DOHH2 (cell line): ENCODE measurements at regions not wholly inside any gene's neighbourhood (a gene's known extent, or its start where the extent isn't known, plus 50 kb on each side); places are given as distances from the start of the nearest gene placed in this dataset.

ENCODE experiments used
- H3F3A ChIP-seq: fragments of 200-600 bp; sonication (generic), shearing (Covaris generic); 2 replicates; pipeline ENCODE4 v1.6.0; 2016; ENCODE audit warnings: antibody characterized with exemption, mild to moderate bottlenecking; ENCODE audit not compliant: control insufficient read depth, insufficient read depth
- H3K27ac ChIP-seq: fragments of 200-600 bp; sonication (generic); 2 replicates; pipeline ENCODE4 v1.5.1; 2014; ENCODE audit warnings: low read depth, mild to moderate bottlenecking, low read length, moderate library complexity
- H3K27me3 ChIP-seq: fragments of 200-600 bp; sonication (generic); 2 replicates; pipeline ENCODE4 v1.6.1; 2014; ENCODE audit warnings: mild to moderate bottlenecking, low read length, mixed read lengths; ENCODE audit not compliant: control insufficient read depth
- H3K36me3 ChIP-seq: fragments of 200-600 bp; sonication (generic); 2 replicates; pipeline ENCODE4 v1.6.1; 2014; ENCODE audit warnings: mild to moderate bottlenecking, low read length, moderate library complexity, mixed read lengths; ENCODE audit not compliant: control insufficient read depth
- H3K4me1 ChIP-seq: fragments of 200-600 bp; sonication (generic); 2 replicates; pipeline ENCODE4 v1.6.1; 2014; ENCODE audit warnings: mild to moderate bottlenecking, low read length, mixed read lengths; ENCODE audit not compliant: control insufficient read depth
- H3K4me2 ChIP-seq: fragments of 200-600 bp; sonication (generic); 2 replicates; pipeline ENCODE4 v1.6.0; 2014; ENCODE audit warnings: mild to moderate bottlenecking, low read length, moderate library complexity
- H3K4me3 ChIP-seq: fragments of 200-600 bp; sonication (generic); 2 replicates; pipeline ENCODE4 v1.5.1; 2014; ENCODE audit warnings: mild to moderate bottlenecking, low read length, mixed read lengths
- H3K79me2 ChIP-seq: fragments of 200-600 bp; sonication (generic); 2 replicates; pipeline ENCODE4 v1.6.1; 2014; ENCODE audit warnings: mild to moderate bottlenecking, low read length, mixed read lengths; ENCODE audit not compliant: control insufficient read depth
- H3K9me2 ChIP-seq: fragments of 200-600 bp; sonication (generic); replicated peaks from 2 replicates; pipeline ENCODE4 v1.6.1; 2014; ENCODE audit warnings: mild to moderate bottlenecking, low read length, mixed read lengths; ENCODE audit not compliant: control insufficient read depth
- H3K9me3 ChIP-seq: fragments of 200-600 bp; sonication (generic); 2 replicates; pipeline ENCODE4 v1.6.1; 2014; ENCODE audit warnings: antibody characterized with exemption, low read length, mixed read lengths; ENCODE audit not compliant: control insufficient read depth, insufficient read depth
- H4K20me1 ChIP-seq: fragments of 200-600 bp; sonication (generic); 2 replicates; pipeline ENCODE4 v1.6.0; 2014; ENCODE audit warnings: low read depth, mild to moderate bottlenecking, antibody characterized with exemption, low read length, moderate library complexity; ENCODE audit not compliant: control insufficient read depth, insufficient read depth
- CTCF ChIP-seq: fragments of 200-600 bp; sonication (generic); IDR thresholded peaks from one replicate; pipeline ENCODE4 v1.5.1; 2014; ENCODE audit warnings: antibody characterized with exemption, mild to moderate bottlenecking, low read depth, low read length; ENCODE audit not compliant: poor library complexity, severe bottlenecking
- EZH2phosphoT487 ChIP-seq: fragments of 200-600 bp; sonication (generic); IDR thresholded peaks from 2 replicates; pipeline ENCODE4 v1.6.1; 2017; ENCODE audit warnings: borderline replicate concordance, mild to moderate bottlenecking, antibody characterized with exemption, low read length, moderate library complexity, mixed read lengths

- Histone ChIP-seq H3K4me2 (no peak overlapping the region), H3K9me3 (no peaks in the 10 kb centered on the region), H3K9me2 (no peaks in the 10 kb centered on the region), H3K27ac (no peak overlapping the region), H3K79me2 (no peaks in the 10 kb centered on the region), H3K4me3 (no peak overlapping the region), H4K20me1 (no peaks in the 10 kb centered on the region), H3K36me3 (no peaks in the 10 kb centered on the region), H3K4me1 (no peaks in the 10 kb centered on the region), H3K27me3 (peaks cover 5% of the 10 kb centered on the region), H3F3A (no peaks in the 10 kb centered on the region)
- no peak for TF ChIP-seq CTCF
- TF ChIP-seq EZH2phosphoT487 = no peak
These were observed 125.9 kb upstream of the NTF3 start for GRCh38 chr12:5305886-5306545.

- H3K9me3 ChIP-seq = no peaks in the 10 kb centered on the region
- no peaks in the 10 kb centered on the region for H3F3A ChIP-seq
- H3K4me2 ChIP-seq = no peak overlapping the region
- H3K9me2 ChIP-seq = no peaks in the 10 kb centered on the region
- H3K4me3 ChIP-seq = no peak overlapping the region
- no peaks in the 10 kb centered on the region for H3K79me2 ChIP-seq
- no peaks in the 10 kb centered on the region for H3K36me3 ChIP-seq
- H3K4me1 ChIP-seq = no peaks in the 10 kb centered on the region
- no peaks in the 10 kb centered on the region for H4K20me1 ChIP-seq
- TF ChIP-seq EZH2phosphoT487 (no peak), CTCF (no peak)
- no peak overlapping the region for H3K27ac ChIP-seq
- H3K27me3 ChIP-seq = peaks cover 4% of the 10 kb centered on the region; the same call in 1 of the 2 replicates
These were observed 124.8 kb upstream of the NTF3 start for GRCh38 chr12:5307065-5307464.

GRCh38 chr12:5308216-5308615 lies 123.7 kb upstream of the NTF3 start:
- no peak overlapping the region for H3K27ac ChIP-seq
- H3K4me2 ChIP-seq = no peak overlapping the region
- no peaks in the 10 kb centered on the region for H3F3A ChIP-seq
- no peaks in the 10 kb centered on the region for H3K9me3 ChIP-seq
- no peaks in the 10 kb centered on the region for H3K36me3 ChIP-seq
- no peak overlapping the region for H3K4me3 ChIP-seq
- TF ChIP-seq EZH2phosphoT487 (no peak), CTCF (no peak)
- H3K9me2 ChIP-seq = no peaks in the 10 kb centered on the region
- H3K4me1 ChIP-seq = no peaks in the 10 kb centered on the region
- H3K27me3 ChIP-seq = peaks cover 4% of the 10 kb centered on the region; the same call in 1 of the 2 replicates
- no peaks in the 10 kb centered on the region for H4K20me1 ChIP-seq
- no peaks in the 10 kb centered on the region for H3K79me2 ChIP-seq

GRCh38 chr12:5308996-5309395 lies 122.9 kb upstream of the NTF3 start:
- Histone ChIP-seq H3K79me2 (no peaks in the 10 kb centered on the region), H3K4me2 (no peak overlapping the region), H4K20me1 (no peaks in the 10 kb centered on the region), H3K36me3 (no peaks in the 10 kb centered on the region), H3F3A (no peaks in the 10 kb centered on the region), H3K9me2 (no peaks in the 10 kb centered on the region), H3K27me3 (no peaks in the 10 kb centered on the region), H3K4me3 (no peak overlapping the region), H3K27ac (no peak overlapping the region), H3K4me1 (no peaks in the 10 kb centered on the region), H3K9me3 (no peaks in the 10 kb centered on the region)
- TF ChIP-seq EZH2phosphoT487 (no peak), CTCF (no peak)
